ENCODE measurements at regions not wholly inside any gene's neighbourhood (a gene's known extent, or its start where the extent isn't known, plus 50 kb on each side); places are given as distances from the start of the nearest gene placed in this dataset.
A peak's percentile ranks its signal among the peaks of the same experiment; 100 is the strongest.

GRCh38 chr2:19646987-19647386, 254.8 kb downstream of the TTC32 start (continued):
- no peak for TF ChIP-seq RFX3 (CRISPR knock-in tag; IDR thresholded peaks at IDR 0.05)
- no peak for TF ChIP-seq ZFYVE20 (CRISPR knock-in tag; IDR thresholded peaks at IDR 0.05; ENCODE audit: borderline replicate concordance, low read depth)
- no peak for TF ChIP-seq RFX5 (IDR thresholded peaks at IDR 0.05; ENCODE audit: low read depth, low read length)
- no peak for TF ChIP-seq MEIS2 (CRISPR knock-in tag; IDR thresholded peaks at IDR 0.05)
- no peak for TF ChIP-seq ZNF263 (CRISPR knock-in tag; IDR thresholded peaks at IDR 0.05)
- no peak for TF ChIP-seq SOX13 (IDR thresholded peaks at IDR 0.05)
- TF ChIP-seq SOX13 (CRISPR knock-in tag; conservative IDR thresholded peaks at IDR 0.05 in 1 of 2, IDR thresholded peaks at IDR 0.05 in 1 of 2): no peak; a peak in 1 of 4 replicates
- no peak for TF ChIP-seq SIX4 (CRISPR knock-in tag; IDR thresholded peaks at IDR 0.05)
- TF ChIP-seq RAD21 (CRISPR knock-in tag; IDR thresholded peaks at IDR 0.05): no peak
- peak; percentile 64 for TF ChIP-seq FOXA3 (CRISPR knock-in tag; IDR thresholded peaks at IDR 0.05)
- TF ChIP-seq CEBPG (CRISPR knock-in tag; IDR thresholded peaks at IDR 0.05): no peak
- peak; percentile 15; the same call in 1 of the 2 replicates for TF ChIP-seq ARID5B (CRISPR knock-in tag; IDR thresholded peaks at IDR 0.05)

GRCh38 chr2:19644763-19645162, 257.0 kb downstream of the TTC32 start:
- ChIA-PET POLR2A (no interaction called here), CTCF (ENCODE audit: low intra/inter-chr PET ratio, low total read pairs) (no interaction called here)
- H3K4me2 ChIP-seq (ENCODE audit: low read depth, low read length): no peak overlapping the region
- TF ChIP-seq TP53 (CRISPR knock-in tag; conservative IDR thresholded peaks at IDR 0.05) (no peak), ZNF850 (CRISPR knock-in tag; conservative IDR thresholded peaks at IDR 0.05) (no peak), SP4 (CRISPR knock-in tag; IDR thresholded peaks at IDR 0.05) (no peak), CBX5 (CRISPR knock-in tag; IDR thresholded peaks at IDR 0.05; ENCODE audit: borderline replicate concordance) (no peak), ZNF501 (CRISPR knock-in tag; IDR thresholded peaks at IDR 0.05) (no peak), NR1H2 (CRISPR knock-in tag; IDR thresholded peaks at IDR 0.05; ENCODE audit: borderline replicate concordance, low read depth) (no peak), ZSCAN21 (CRISPR knock-in tag; IDR thresholded peaks at IDR 0.05; ENCODE audit: borderline replicate concordance) (no peak), ZSCAN22 (CRISPR knock-in tag; IDR thresholded peaks at IDR 0.05) (no peak)
- H2AFZ ChIP-seq (ENCODE audit: low read length): no peak overlapping the region
- intact Hi-C loops (cut with micrococcal nuclease; ENCODE audit: unreplicated experiment): no loop called here
- no TSS peak for BruUV-seq (replicated peaks)
- no peak overlapping the region for H3K9ac ChIP-seq (ENCODE audit: insufficient read depth, low read depth, low read length)
- no peaks in the 10 kb centered on the region for H4K20me1 ChIP-seq (ENCODE audit: insufficient read depth, low read length)
- no peaks in the 10 kb centered on the region for H3K9me3 ChIP-seq (ENCODE audit: low read length)
- in situ Hi-C loops (cut with HindIII; ENCODE audit: extremely low pct_ligation_motif_present, low pct_unique_long_range_greater_than_20kb): no loop called here
- no peak for DNase-seq (ENCODE audit: low spot score)
- 6% methylated on average over 3 of the region's 3 CpGs for WGBS (ENCODE audit: low lambda C conversion rate)
- H3K27ac ChIP-seq (ENCODE audit: extremely low read length, insufficient read depth, low read length): no peak overlapping the region
- H3K36me3 ChIP-seq (replicated peaks in 1 of 2; ENCODE audit: control insufficient read depth in 1 of 2, insufficient read depth in 2 of 2, low read length in 2 of 2): no peaks in the 10 kb centered on the region
- H3K4me3 ChIP-seq (replicated peaks in 1 of 3; ENCODE audit: insufficient read depth in 1 of 3, low read depth in 2 of 3, low read length in 3 of 3): no peak overlapping the region
- peaks cover 7% of the 10 kb centered on the region; the same call in 1 of the 2 replicates for H3K4me1 ChIP-seq (ENCODE audit: insufficient read depth, low read length)
- ATAC-seq: no peak
- FAIRE-seq: no peak
- H3K79me2 ChIP-seq (ENCODE audit: insufficient read depth, low read length): no peaks in the 10 kb centered on the region
- H3K27me3 ChIP-seq (ENCODE audit: control insufficient read depth in 1 of 2, insufficient read depth in 2 of 2, low read length in 2 of 2): no peaks in the 10 kb centered on the region; a peak in 1 of 5 replicates

Measured in HepG2 (cell line).